ENCODE measurements at regions not wholly inside any gene's neighbourhood (a gene's known extent, or its start where the extent isn't known, plus 50 kb on each side); places are given as distances from the start of the nearest gene placed in this dataset.

DNA sequence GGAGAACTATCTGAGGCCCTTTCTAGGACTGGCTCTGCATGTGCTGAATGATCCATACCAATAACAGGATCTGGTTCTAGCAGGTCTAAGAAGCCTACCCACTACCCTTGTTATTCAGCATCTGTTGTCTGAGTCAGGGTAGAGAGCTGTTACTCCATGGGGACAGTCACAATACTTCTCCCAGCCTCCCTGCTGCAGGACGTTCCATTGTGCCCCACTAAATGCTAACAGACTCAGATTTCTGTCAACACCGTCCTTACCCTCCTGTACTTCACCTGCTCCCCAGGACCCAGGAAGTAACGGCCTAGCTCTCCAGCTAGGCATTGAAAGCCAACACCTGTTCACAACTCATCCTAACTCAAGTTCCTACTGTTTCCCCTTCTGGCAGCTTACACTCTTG lies 719.7 kb upstream of the ID2 start:
- TF ChIP-seq, protein P1, sequence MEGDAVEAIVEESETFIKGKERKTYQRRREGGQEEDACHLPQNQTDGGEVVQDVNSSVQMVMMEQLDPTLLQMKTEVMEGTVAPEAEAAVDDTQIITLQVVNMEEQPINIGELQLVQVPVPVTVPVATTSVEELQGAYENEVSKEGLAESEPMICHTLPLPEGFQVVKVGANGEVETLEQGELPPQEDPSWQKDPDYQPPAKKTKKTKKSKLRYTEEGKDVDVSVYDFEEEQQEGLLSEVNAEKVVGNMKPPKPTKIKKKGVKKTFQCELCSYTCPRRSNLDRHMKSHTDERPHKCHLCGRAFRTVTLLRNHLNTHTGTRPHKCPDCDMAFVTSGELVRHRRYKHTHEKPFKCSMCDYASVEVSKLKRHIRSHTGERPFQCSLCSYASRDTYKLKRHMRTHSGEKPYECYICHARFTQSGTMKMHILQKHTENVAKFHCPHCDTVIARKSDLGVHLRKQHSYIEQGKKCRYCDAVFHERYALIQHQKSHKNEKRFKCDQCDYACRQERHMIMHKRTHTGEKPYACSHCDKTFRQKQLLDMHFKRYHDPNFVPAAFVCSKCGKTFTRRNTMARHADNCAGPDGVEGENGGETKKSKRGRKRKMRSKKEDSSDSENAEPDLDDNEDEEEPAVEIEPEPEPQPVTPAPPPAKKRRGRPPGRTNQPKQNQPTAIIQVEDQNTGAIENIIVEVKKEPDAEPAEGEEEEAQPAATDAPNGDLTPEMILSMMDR (IDR thresholded peaks at IDR 0.05; ENCODE audit: low read length, missing control alignments), result no peak
- DNase-seq (ENCODE audit: low read depth), result no peak
- no peak overlapping the region for H3K4me3 ChIP-seq (replicated peaks; ENCODE audit: low read depth, low read length)

DNA sequence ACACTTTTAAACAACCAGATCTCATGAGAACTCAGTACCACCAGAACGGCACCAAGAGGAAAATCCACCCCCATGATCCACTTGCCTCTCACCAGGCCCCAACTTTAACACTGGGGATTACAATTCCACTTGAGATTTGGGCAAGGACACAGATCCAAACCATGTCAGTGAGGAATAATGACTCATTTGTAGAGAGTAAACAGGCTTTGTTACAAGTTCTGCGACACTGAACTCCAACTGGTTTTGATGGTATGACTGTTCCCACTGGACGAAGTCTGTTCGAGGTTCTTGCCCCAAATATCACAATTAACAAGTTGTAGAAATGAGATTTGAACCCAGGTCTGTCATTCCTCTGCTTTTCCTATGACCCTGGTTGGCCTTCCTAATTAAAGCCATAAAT lies 718.1 kb upstream of the ID2 start:
- TF ChIP-seq, protein P1 (IDR thresholded peaks at IDR 0.05; ENCODE audit: low read length, missing control alignments), result no peak
- H3K4me3 ChIP-seq (replicated peaks; ENCODE audit: low read depth, low read length), result no peak overlapping the region
- no peak for DNase-seq (ENCODE audit: low read depth)

DNA sequence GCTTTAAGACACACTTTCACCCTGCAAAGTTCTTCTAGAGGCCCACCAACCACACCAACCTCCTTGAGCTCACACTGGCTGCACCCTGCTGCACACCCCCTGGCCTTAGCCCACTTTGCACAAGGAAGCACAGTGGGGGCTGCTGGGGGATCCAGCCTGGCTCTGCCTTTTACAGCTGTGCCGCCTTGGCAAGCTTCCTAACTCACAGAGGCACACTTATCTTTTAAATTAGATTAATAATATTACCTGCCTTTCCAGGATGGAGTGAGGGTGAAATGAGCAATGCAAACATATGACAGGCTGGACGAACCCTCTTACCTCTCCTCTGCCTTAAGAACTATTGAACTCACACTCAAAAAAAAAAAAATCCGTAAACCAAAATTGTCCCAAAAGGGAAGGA lies 715.8 kb upstream of the ID2 start:
- H3K4me3 ChIP-seq (replicated peaks; ENCODE audit: low read depth, low read length), result no peak overlapping the region
- DNase-seq (ENCODE audit: low read depth), result no peak
- TF ChIP-seq, protein P1 (IDR thresholded peaks at IDR 0.05; ENCODE audit: low read length, missing control alignments), result no peak

DNA sequence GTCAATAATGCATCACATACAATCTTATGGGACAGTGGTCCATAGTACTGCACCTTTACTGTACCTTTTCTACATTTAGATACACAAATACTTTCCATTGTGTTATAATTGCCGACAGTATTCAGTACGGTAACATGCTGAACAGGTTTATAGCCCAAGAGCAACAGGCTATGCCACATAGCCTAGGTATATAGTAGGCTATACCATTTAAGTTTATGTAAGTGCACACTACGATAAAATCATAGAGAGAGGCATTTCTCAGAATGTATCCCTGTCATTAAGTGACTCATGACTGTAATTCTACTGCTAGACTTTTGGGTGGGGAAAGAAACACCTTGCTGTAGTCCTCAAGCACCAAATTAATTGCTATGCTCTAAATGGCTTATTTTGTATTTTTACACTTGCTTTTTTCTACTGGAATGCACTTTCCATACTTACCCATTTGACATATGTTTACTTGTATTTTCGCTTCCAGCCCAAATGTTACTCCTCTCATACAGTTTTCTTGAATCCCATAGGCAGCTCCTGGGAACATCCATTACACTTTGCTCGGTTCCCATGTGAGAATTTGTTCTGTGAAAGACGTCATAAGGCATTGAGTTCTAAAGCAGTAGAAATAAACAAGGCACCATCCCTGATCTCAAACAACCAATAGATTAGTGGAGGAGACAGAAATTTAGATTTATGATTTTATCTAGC lies 714.0 kb upstream of the ID2 start:
- TF ChIP-seq, protein P1 (IDR thresholded peaks at IDR 0.05; ENCODE audit: low read length, missing control alignments), result no peak
- no peak for DNase-seq (ENCODE audit: low read depth)
- H3K4me3 ChIP-seq (replicated peaks; ENCODE audit: low read depth, low read length), result no peak overlapping the region

DNA sequence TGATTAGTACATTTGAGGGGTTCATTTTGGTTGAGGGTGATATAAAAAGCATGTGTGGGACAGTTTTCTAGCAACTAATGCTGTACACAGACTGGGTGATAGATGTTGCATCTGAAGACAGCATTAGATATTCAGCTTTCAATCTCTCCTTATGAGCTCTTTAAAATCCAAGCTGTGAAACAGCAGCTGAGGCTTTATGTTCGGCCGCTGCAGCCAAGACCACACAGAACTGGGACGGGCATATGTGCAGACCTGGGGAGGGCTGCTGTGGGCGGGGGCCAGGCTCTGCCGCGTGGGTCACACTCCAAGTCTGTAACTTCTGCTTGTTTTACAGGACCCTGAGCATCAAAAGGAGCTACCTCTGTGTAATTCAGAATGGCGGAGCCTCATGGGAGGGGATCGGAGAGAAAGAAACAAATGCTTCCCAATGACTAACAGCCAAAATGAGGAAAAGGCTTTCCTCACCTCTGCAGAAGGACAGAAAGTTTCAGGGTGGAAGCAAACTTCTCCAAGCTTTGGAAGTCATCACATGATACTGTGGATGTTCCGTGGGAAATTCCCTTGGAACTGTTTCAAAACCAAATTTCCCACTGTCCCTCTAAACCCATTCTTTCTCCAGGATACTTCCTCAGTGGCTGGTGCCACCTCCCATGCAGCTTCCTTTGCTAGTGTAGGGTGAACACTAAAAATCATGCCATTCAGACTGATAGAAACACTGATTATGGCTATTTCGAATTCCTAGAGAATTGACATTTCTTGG lies 711.9 kb upstream of the ID2 start:
- no peak overlapping the region for H3K4me3 ChIP-seq (replicated peaks; ENCODE audit: low read depth, low read length)
- TF ChIP-seq, protein P1 (IDR thresholded peaks at IDR 0.05; ENCODE audit: low read length, missing control alignments), result no peak
- no peak for DNase-seq (ENCODE audit: low read depth)

DNA sequence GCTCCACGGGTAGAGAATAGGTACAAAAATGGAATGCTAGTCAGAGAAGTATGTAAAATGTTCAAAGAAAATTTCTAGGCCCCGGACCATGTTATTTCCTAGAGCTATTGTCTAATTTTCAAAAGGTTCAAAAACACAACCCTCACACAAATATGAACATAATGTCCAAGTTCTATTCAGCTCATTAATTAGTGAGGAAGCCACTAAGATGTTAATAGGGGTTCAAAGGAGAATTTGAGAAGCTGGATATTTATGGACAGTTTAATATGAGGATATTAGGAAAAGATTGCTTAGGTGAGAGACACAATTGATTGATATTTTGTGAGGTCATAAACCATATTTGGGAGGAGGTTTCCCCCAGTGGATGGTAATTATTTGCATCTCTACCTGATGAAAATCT lies 710.6 kb upstream of the ID2 start:
- TF ChIP-seq, protein P1 (IDR thresholded peaks at IDR 0.05; ENCODE audit: low read length, missing control alignments), result no peak
- H3K4me3 ChIP-seq (replicated peaks; ENCODE audit: low read depth, low read length), result no peak overlapping the region
- DNase-seq (ENCODE audit: low read depth), result no peak

Data from fibroblast of pulmonary artery (primary cell).